ENCODE measurements at regions not wholly inside any gene's neighbourhood (a gene's known extent, or its start where the extent isn't known, plus 50 kb on each side); places are given as distances from the start of the nearest gene placed in this dataset.
"Not testable (repeated sequence)": the region's sequence is repeated elsewhere in the genome, so short reads cannot be mapped to it uniquely, and the experiment has no call there.

DNA sequence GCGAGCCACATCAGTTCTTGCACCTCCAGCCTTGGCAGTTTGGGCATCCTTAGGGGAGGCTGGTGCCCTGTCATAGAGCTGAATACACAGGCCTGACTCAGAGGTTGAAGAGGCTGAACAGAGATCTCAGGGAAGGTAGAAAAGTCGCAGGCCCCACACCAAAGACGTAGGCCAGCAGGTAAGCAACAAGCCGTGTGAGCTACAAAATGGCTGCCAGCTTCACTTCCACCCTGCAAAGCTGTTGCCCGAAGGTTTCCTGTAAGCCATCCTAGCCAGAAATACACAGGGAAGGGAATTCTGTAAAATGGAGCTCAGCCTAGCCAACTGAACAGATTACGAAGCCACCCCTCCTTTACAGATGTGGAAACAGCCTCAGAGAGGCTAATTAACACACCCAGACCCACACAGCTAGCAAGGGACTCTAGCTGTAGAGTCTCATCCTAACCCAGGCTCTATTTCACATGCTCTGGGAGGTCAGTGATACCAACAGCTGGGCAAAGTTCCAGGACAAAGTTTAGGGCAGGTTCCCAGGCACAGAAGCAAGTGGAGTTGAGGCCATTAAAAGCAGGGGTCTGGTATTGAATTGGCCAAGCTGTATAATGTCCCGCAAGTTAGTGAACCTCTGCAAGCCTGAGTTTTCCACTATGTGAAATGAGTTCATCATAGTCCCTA is 66.3 kb upstream of the RASGRF1 start:
- DNase-seq, result no peak

DNA sequence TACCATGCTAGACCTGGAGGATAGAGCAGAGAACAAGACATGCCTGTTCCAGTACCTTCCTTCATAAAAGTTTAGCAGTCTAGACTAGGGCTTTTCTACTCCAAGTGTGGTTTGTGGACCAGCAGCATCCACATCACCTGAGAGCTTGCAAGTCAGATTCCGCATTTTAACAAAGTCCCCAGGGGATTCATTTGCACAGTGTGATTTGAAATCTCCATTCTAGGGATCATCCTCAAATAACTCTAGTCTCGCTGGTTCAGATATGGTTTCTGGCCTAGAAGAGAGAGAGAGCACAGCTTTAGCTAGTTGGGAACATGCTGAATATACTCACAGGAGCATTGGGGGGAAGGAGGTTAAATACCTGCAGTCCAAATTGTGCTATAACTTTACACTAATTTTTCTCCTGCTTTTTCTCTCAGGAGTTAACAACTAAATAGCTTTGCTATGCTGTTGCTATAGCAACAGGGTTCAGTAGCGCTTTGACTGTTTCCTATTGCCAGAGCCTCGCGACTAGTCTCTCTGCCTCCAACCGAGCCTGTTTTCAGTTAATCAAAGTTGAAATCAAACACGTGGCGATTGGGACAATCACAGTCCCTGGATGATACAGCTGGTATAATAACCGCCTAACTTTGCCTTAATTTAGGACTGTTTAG is 64.0 kb upstream of the RASGRF1 start:
- DNase-seq, result no peak

GRCh38 chr15:79144290-79144689 is 53.7 kb upstream of the RASGRF1 start:
- DNase-seq, result not testable (repeated sequence)

DNA sequence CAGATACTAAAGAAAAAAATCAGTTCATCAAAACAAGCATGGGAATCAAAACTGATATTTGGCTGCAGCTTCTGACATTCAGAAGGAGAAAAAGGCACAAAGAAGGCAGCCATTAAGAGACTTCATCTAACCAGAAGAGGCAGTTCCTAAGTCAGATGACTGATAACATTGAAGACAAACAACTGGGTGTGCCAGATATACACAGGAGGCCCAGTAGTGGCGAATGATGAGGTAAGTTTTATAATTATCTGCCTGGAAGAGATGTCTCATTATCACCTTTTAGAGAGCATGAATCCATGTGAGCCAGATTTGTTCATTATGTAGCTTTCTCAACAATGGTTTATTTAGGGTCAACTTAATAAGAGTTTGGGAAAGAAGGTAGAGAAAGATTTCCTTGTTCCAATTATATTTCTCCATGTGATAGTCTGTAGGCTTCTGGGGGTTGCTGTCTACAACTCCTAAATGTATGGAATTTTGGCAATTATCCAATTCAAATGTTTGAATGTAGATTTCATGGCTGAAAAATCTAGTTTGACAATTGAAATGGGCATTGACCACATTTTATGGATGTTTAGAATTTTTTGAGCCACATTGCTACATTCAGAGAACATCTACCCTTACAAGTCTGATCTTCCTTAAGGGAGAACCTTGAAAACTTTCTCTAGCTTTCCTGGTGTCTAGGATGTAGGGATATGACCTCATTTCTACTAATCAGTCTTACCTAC is 50.4 kb upstream of the RASGRF1 start:
- DNase-seq, result no peak
